GM18873 (cell line): ENCODE measurements at regions not wholly inside any gene's neighbourhood (a gene's known extent, or its start where the extent isn't known, plus 50 kb on each side); places are given as distances from the start of the nearest gene placed in this dataset.

Experiments used
- ATAC-seq: cut with Tn5 transposase; IDR thresholded peaks from one replicate; pipeline ENCODE4 v1.9.1; 2021; ENCODE audit warnings: mild to moderate bottlenecking, moderate library complexity, moderate number of reproducible peaks; ENCODE audit not compliant: unreplicated experiment, low FRiP score

DNA sequence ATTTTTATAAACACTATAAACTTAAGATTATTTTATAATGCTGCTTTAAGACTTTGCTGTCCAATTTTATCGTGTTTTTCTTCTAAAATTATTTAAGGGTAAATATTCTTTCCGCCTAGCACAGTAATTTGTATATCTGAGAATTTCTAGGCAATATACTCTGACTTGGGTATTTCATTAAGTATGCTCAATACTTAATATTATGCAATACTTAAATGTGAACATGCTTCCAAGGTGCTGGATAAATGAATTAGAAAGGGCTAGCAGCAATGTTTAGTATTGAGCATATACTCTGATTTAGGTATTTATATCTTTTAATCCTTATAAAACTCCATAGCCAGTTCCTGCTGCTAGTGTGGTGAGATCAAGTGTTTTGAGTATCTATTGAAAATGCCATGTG lies 60.3 kb upstream of the ANO3 start:
- no peak for ATAC-seq

DNA sequence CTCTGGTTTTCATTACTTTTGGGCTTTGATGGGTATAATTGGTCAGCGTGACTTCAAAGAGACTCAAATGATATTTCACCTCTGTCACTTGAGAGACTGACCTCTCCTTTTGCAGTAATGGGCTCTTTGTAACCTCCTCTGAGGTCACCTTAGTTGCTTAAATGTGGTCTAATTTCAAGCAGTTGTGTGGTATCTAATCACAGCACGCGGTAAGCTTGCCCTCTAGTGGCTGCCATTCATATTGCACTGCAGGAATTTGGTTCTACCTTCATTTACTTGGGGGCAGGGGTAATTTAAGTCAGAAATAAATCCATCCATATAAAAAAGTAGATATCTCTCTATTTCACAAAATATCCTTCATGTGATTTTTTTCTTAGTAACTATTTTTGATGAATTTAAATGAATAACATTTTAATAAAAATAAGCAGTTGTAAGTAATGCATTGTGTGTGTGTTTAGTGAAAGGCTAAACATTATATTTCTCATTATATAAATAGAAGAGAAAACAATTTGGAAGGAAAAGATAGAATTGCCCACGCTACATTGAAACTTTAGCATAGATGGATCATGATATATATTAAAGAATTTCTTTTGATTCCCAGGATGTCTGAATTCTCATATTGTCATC lies 55.0 kb upstream of the ANO3 start:
- ATAC-seq: peak; percentile 84

DNA sequence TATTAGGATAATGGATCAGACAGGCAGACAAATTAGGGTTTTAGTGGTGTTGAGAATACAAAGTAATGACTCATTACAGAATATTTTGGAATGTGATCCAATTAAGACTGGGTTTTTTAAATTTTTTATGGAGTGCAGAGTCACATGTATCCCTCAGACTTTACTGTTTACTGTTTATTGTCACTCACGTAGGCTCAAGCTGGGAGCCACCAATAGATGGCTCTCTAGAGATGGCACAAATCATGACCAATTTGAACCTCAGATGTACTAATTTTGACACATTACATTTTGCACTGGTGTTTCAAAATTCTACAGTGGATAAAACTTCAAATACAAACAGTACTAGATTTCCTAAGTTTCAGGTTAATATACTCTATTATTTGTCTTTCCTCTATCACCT lies 53.6 kb upstream of the ANO3 start:
- no peak for ATAC-seq
